ENCODE measurements at regions not wholly inside any gene's neighbourhood (a gene's known extent, or its start where the extent isn't known, plus 50 kb on each side); places are given as distances from the start of the nearest gene placed in this dataset.

DNA sequence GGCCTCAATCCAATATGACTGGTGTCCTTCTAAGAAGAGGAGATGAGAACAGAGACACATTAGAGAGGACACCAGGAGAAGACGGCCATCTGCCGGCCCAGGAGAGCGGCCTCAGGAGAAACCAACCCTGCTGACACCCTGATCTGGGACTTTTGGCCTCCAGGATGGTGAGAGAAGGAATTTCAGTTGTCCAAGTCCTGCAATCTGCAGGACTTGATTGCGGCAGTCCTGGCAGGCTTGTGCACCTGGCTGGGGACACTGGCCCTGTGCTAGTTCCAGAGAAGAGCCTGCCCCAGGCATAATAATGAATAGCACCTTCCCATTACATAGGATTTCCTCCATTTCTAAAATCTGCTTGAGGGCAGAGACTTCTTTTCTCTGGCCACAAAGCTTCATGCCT, 409.9 kb upstream of the SHH start:
- no peaks in the 10 kb centered on the region for H3K9me3 ChIP-seq (ENCODE audit: insufficient read depth, low read depth, low read length)
- no peak overlapping the region for H3K27ac Mint-ChIP-seq (ENCODE audit: unreplicated experiment)
- no peak overlapping the region for H3K4me2 ChIP-seq (ENCODE audit: low read length)
- no peak overlapping the region for H3K9ac ChIP-seq (ENCODE audit: low read length)
- no peak for FAIRE-seq
- H2AFZ ChIP-seq (ENCODE audit: low read depth, low read length): no peak overlapping the region
- no peak overlapping the region for H3K4me3 ChIP-seq (ENCODE audit: insufficient read depth, low read depth, low read length)
- no peaks in the 10 kb centered on the region for H3K36me3 ChIP-seq (ENCODE audit: insufficient read depth, low read length)
- TF ChIP-seq, protein P1, sequence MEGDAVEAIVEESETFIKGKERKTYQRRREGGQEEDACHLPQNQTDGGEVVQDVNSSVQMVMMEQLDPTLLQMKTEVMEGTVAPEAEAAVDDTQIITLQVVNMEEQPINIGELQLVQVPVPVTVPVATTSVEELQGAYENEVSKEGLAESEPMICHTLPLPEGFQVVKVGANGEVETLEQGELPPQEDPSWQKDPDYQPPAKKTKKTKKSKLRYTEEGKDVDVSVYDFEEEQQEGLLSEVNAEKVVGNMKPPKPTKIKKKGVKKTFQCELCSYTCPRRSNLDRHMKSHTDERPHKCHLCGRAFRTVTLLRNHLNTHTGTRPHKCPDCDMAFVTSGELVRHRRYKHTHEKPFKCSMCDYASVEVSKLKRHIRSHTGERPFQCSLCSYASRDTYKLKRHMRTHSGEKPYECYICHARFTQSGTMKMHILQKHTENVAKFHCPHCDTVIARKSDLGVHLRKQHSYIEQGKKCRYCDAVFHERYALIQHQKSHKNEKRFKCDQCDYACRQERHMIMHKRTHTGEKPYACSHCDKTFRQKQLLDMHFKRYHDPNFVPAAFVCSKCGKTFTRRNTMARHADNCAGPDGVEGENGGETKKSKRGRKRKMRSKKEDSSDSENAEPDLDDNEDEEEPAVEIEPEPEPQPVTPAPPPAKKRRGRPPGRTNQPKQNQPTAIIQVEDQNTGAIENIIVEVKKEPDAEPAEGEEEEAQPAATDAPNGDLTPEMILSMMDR (IDR thresholded peaks at IDR 0.05; ENCODE audit: insufficient read depth, low read depth, low read length): no peak
- TF ChIP-seq EZH2 (IDR thresholded peaks at IDR 0.05; ENCODE audit: insufficient read depth, low read length): no peak
- no peaks in the 10 kb centered on the region for H3K4me1 ChIP-seq (ENCODE audit: insufficient read depth, low read length)
- no peak for DNase-seq (ENCODE audit: low read depth)
- H3K4me3 Mint-ChIP-seq (ENCODE audit: unreplicated experiment): no peak overlapping the region
- H3K27me3 ChIP-seq (ENCODE audit: insufficient read depth, low read length): no peaks in the 10 kb centered on the region
- H4K20me1 ChIP-seq (ENCODE audit: insufficient read depth, low read length): no peaks in the 10 kb centered on the region
- no peaks in the 10 kb centered on the region for H3K36me3 Mint-ChIP-seq (ENCODE audit: low read depth, unreplicated experiment)
- H3K27ac ChIP-seq (ENCODE audit: low read depth, low read length): no peak overlapping the region
- H3K9me3 Mint-ChIP-seq (ENCODE audit: unreplicated experiment): no peaks in the 10 kb centered on the region
- no peaks in the 10 kb centered on the region for H3K4me1 Mint-ChIP-seq (ENCODE audit: low read depth, unreplicated experiment)
- H3K79me2 ChIP-seq (ENCODE audit: insufficient read depth, low read length): no peaks in the 10 kb centered on the region
- H3K27me3 Mint-ChIP-seq (ENCODE audit: low read depth, unreplicated experiment): peaks cover 36% of the 10 kb centered on the region

DNA sequence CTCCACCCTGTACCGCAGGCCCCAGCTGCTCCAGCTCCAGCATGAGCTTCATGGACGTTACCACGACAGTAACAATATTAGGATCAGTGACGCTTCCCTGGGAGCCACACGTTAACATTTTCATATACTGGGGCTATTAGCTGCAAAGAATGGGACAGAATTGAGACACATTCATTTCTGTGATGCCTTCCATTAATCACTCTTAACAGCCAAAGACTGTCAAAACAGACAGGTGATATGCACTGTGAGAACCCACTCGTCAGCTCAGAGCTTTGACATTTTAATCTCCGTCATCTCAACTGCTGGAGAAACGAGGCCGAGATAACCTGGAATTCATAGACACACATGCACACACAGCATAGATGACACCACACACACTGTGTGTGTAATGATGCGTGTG, 408.4 kb upstream of the SHH start:
- Mint-ChIP-seq H3K36me3 (ENCODE audit: low read depth, unreplicated experiment) (no peaks in the 10 kb centered on the region), H3K4me1 (ENCODE audit: low read depth, unreplicated experiment) (no peaks in the 10 kb centered on the region), H3K27ac (ENCODE audit: unreplicated experiment) (no peak overlapping the region), H3K4me3 (ENCODE audit: unreplicated experiment) (no peak overlapping the region), H3K9me3 (ENCODE audit: unreplicated experiment) (no peaks in the 10 kb centered on the region), H3K27me3 (ENCODE audit: low read depth, unreplicated experiment) (peaks cover 46% of the 10 kb centered on the region)
- H3K4me3 ChIP-seq (ENCODE audit: insufficient read depth, low read depth, low read length): no peak overlapping the region
- TF ChIP-seq, protein P1 (IDR thresholded peaks at IDR 0.05; ENCODE audit: insufficient read depth, low read depth, low read length): no peak
- TF ChIP-seq EZH2 (IDR thresholded peaks at IDR 0.05; ENCODE audit: insufficient read depth, low read length): no peak
- FAIRE-seq (no peak), DNase-seq (ENCODE audit: low read depth) (no peak)
- H2AFZ ChIP-seq (ENCODE audit: low read depth, low read length): no peak overlapping the region
- no peaks in the 10 kb centered on the region for H3K36me3 ChIP-seq (ENCODE audit: insufficient read depth, low read length)
- no peak overlapping the region for H3K4me2 ChIP-seq (ENCODE audit: low read length)
- H3K4me1 ChIP-seq (ENCODE audit: insufficient read depth, low read length): no peaks in the 10 kb centered on the region
- no peaks in the 10 kb centered on the region for H4K20me1 ChIP-seq (ENCODE audit: insufficient read depth, low read length)
- no peaks in the 10 kb centered on the region for H3K79me2 ChIP-seq (ENCODE audit: insufficient read depth, low read length)
- no peaks in the 10 kb centered on the region for H3K9me3 ChIP-seq (ENCODE audit: insufficient read depth, low read depth, low read length)
- no peak overlapping the region for H3K27ac ChIP-seq (ENCODE audit: low read depth, low read length)
- no peaks in the 10 kb centered on the region for H3K27me3 ChIP-seq (ENCODE audit: insufficient read depth, low read length)
- no peak overlapping the region for H3K9ac ChIP-seq (ENCODE audit: low read length)

DNA sequence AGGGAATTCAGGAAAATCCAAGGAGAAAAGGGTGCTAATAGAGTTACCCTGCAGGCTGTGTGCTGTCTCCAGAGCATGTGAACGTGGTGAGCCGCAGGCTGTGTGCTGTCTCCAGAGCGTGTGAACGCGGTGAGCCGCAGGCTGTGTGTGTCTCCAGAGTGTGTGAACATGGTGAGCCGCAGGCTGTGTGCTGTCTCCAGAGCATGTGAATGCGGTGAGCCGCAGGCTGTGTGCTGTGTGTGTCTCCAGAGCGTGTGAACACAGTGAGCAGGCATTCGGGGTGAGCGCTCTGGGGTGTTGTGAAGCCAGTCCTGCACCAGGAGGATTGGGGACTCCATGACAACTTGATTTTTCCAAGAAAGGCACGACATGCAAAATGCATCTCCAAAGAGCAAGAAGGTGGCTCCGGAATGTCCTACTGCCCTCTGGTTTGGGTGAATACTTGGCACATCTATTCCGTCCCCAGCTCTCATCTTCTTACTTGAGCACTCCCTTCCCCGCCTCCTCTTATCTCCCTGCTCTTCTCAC, 407.9 kb upstream of the SHH start:
- DNase-seq (ENCODE audit: low read depth) (no peak), FAIRE-seq (no peak)
- no peak overlapping the region for H3K4me2 ChIP-seq (ENCODE audit: low read length)
- no peaks in the 10 kb centered on the region for H3K9me3 ChIP-seq (ENCODE audit: insufficient read depth, low read depth, low read length)
- H4K20me1 ChIP-seq (ENCODE audit: insufficient read depth, low read length): no peaks in the 10 kb centered on the region
- no peaks in the 10 kb centered on the region for H3K36me3 ChIP-seq (ENCODE audit: insufficient read depth, low read length)
- Mint-ChIP-seq H3K27me3 (ENCODE audit: low read depth, unreplicated experiment) (peaks cover 48% of the 10 kb centered on the region), H3K9me3 (ENCODE audit: unreplicated experiment) (no peaks in the 10 kb centered on the region), H3K36me3 (ENCODE audit: low read depth, unreplicated experiment) (no peaks in the 10 kb centered on the region), H3K4me3 (ENCODE audit: unreplicated experiment) (no peak overlapping the region), H3K4me1 (ENCODE audit: low read depth, unreplicated experiment) (no peaks in the 10 kb centered on the region), H3K27ac (ENCODE audit: unreplicated experiment) (no peak overlapping the region)
- no peaks in the 10 kb centered on the region for H3K4me1 ChIP-seq (ENCODE audit: insufficient read depth, low read length)
- no peaks in the 10 kb centered on the region for H3K79me2 ChIP-seq (ENCODE audit: insufficient read depth, low read length)
- H3K4me3 ChIP-seq (ENCODE audit: insufficient read depth, low read depth, low read length): no peak overlapping the region
- no peak overlapping the region for H2AFZ ChIP-seq (ENCODE audit: low read depth, low read length)
- no peak overlapping the region for H3K27ac ChIP-seq (ENCODE audit: low read depth, low read length)
- TF ChIP-seq, protein P1 (IDR thresholded peaks at IDR 0.05; ENCODE audit: insufficient read depth, low read depth, low read length): no peak
- no peak for TF ChIP-seq EZH2 (IDR thresholded peaks at IDR 0.05; ENCODE audit: insufficient read depth, low read length)
- no peak overlapping the region for H3K9ac ChIP-seq (ENCODE audit: low read length)
- no peaks in the 10 kb centered on the region for H3K27me3 ChIP-seq (ENCODE audit: insufficient read depth, low read length)
